PFSK-1 (cell line): ENCODE measurements at regions not wholly inside any gene's neighbourhood (a gene's known extent, or its start where the extent isn't known, plus 50 kb on each side); places are given as distances from the start of the nearest gene placed in this dataset.

Experiments
- FOXP2 ChIP-seq: optimal IDR thresholded peaks from 2 replicates; pipeline ENCODE3; 2011; ENCODE audit warnings: borderline replicate concordance, control low read depth, inconsistent platforms; ENCODE audit not compliant: insufficient read depth; ENCODE audit errors: extremely low read length, extremely low read depth
- POLR2AphosphoS5 ChIP-seq: IDR thresholded peaks from 2 replicates; pipeline ENCODE4 v1.6.1; 2012; ENCODE audit warnings: low read depth, mild to moderate bottlenecking, control low read depth, low read length, moderate library complexity
- REST ChIP-seq, 2 experiments: IDR thresholded peaks; 2 replicates each; pipeline versions ENCODE4 v1.6.1 to v1.8.0; 2011 to 2012; ENCODE audit warnings: low read depth in 2 of 2, low read length in 2 of 2, control low read depth in 1 of 2, inconsistent platforms in 1 of 2, mild to moderate bottlenecking in 1 of 2, moderate library complexity in 1 of 2; ENCODE audit not compliant: insufficient read depth in 1 of 2
- SIN3A ChIP-seq: IDR thresholded peaks from 2 replicates; pipeline ENCODE4 v1.6.1; 2012; ENCODE audit warnings: mild to moderate bottlenecking, low read length, moderate library complexity, borderline replicate concordance; ENCODE audit not compliant: insufficient read depth
- TAF1 ChIP-seq: IDR thresholded peaks from 2 replicates; pipeline ENCODE4 v1.6.1; 2012; ENCODE audit warnings: low read length, control low read depth, borderline replicate concordance; ENCODE audit not compliant: insufficient read depth

DNA sequence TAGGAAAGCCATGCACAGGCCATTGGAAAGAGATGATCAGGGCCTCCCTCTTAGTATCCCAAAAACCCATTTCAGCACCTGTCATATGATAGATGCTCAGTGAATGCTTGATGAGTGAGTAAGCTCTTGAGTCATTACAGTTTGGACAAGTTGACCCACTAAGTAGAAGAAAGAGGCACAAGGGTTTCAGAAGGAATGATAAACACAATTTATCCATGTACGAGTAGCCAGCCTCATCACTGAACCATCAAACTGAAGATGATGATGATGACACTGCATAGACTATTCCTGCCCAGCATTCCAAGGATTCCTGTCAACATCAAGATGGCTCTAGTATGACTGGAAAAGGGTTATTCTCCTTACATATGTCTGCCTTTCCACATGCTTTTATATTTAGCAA, 596.0 kb downstream of the BCL11A start:
- no peak for TF ChIP-seq POLR2AphosphoS5
- no peak for TF ChIP-seq SIN3A
- no peak for TF ChIP-seq TAF1
- TF ChIP-seq REST (IDR thresholded peaks at IDR 0.05; ENCODE audit: insufficient read depth in 1 of 2, low read depth in 2 of 2, low read length in 2 of 2), result no peak
- no peak for TF ChIP-seq FOXP2

DNA sequence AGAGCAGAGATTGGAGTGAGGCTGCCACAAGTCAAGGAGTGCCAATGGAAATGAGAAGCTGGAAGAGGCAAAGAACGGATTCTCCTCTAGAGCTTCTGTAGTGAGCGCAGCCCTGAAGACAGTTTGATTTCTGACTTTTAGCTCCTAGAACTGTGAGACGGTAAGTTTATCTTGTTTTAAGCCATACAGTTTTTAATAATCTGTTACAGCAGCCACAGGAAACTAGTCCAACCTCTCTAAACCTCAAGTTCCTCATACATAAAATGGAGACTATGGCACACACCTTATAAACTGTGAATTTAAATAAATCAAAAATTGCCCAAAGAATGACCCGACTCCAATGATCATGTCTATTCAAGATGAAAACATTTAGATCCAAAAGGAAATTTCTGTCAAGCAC, 596.5 kb downstream of the BCL11A start:
- no peak for TF ChIP-seq SIN3A

DNA sequence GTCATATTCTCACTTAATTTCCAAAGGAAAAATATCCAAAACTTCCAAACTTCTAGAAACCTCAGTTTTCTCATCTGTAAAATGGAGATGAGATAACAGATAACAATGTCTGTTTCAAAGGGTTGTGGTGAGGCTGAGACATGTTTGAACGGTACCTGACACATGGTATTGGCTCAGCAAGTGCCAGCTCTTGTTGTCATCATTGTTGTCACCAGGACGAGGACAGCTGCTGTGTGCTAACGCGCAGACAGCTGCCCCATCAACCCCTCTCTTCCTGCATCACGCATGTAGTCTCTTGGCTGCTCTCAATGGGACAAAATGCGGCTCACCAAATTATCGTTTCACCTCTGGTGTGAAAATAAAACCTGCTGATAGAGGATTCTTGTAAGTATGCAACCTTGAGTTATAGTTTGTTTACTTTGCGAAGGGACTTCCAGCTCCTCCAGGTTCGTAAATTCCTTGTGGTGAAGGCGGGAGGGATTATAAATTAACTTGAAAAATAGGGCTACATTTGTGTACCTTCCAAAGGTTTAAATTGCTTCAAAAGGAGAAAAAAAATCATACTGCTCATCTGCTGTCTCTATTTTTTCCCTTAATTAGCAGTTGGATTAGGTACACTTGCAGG, 605.4 kb downstream of the BCL11A start:
- TF ChIP-seq TAF1, result no peak
- TF ChIP-seq FOXP2, result no peak
- TF ChIP-seq SIN3A, result no peak
- no peak for TF ChIP-seq POLR2AphosphoS5
- TF ChIP-seq REST (IDR thresholded peaks at IDR 0.05; ENCODE audit: insufficient read depth in 1 of 2, low read depth in 2 of 2, low read length in 2 of 2), result no peak

- no peak for TF ChIP-seq TAF1
- TF ChIP-seq SIN3A, result no peak
- no peak for TF ChIP-seq POLR2AphosphoS5
- TF ChIP-seq FOXP2, result no peak
- no peak for TF ChIP-seq REST (IDR thresholded peaks at IDR 0.05; ENCODE audit: insufficient read depth in 1 of 2, low read depth in 2 of 2, low read length in 2 of 2)
Observed at GRCh38 chr2:59947209-59947608, 606.2 kb downstream of the BCL11A start.

DNA sequence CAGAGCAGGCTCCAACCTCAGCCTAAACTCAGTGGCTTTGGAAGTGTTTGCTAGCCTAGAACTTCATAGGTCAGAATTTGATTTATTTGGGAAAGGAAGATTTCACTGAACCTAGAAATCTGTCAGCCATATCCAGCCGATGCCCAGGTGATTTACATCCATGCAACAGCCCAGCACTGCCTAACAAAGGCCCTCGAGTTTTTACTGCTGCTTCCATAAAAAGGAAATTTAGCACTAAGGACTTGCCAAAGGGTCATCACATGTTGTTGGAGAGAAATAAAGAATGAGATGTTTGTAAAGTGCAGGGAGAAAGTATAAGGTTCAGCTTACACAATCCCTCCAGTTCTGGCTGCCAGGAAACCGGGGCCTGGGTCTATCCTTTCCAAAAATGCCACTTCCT, 614.2 kb downstream of the BCL11A start:
- no peak for TF ChIP-seq POLR2AphosphoS5
- TF ChIP-seq SIN3A, result no peak
- no peak for TF ChIP-seq FOXP2

- TF ChIP-seq FOXP2 (no peak), POLR2AphosphoS5 (no peak), SIN3A (no peak), TAF1 (no peak), REST (IDR thresholded peaks at IDR 0.05; ENCODE audit: insufficient read depth in 1 of 2, low read depth in 2 of 2, low read length in 2 of 2) (no peak)
Observed at GRCh38 chr2:59938181-59938580, 615.3 kb downstream of the BCL11A start.
